8988T (cell line): ENCODE measurements at regions not wholly inside any gene's neighbourhood (a gene's known extent, or its start where the extent isn't known, plus 50 kb on each side); places are given as distances from the start of the nearest gene placed in this dataset.

Experiments used
- DNase-seq: peaks from one replicate; pipeline ENCODE4 v3.0.0; 2011

GRCh38 chr2:236749346-236749745 is 179.7 kb downstream of the ACKR3 start:
- DNase-seq: no peak

DNA sequence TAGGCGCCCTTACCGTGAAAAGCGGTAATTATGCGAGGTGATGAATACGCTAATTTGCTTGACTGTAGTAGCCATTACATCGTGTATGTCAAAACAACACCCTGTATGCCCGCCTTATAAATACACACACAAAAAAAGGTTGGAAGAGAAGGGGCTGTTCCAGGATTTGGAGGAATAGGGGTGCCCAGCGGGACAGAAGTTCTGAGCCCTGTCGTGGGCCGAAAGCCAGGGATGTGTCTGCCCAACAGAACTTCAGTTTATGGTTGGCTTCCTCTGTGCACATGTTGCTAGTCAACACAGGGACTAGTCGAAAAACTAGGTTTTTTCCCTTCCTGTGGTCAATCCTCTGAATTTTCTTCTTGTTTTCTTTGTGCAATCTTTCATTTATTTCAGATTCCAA is 182.5 kb downstream of the ACKR3 start:
- DNase-seq: no peak

GRCh38 chr2:236753606-236754270 is 184.1 kb downstream of the ACKR3 start:
- DNase-seq: no peak

DNA sequence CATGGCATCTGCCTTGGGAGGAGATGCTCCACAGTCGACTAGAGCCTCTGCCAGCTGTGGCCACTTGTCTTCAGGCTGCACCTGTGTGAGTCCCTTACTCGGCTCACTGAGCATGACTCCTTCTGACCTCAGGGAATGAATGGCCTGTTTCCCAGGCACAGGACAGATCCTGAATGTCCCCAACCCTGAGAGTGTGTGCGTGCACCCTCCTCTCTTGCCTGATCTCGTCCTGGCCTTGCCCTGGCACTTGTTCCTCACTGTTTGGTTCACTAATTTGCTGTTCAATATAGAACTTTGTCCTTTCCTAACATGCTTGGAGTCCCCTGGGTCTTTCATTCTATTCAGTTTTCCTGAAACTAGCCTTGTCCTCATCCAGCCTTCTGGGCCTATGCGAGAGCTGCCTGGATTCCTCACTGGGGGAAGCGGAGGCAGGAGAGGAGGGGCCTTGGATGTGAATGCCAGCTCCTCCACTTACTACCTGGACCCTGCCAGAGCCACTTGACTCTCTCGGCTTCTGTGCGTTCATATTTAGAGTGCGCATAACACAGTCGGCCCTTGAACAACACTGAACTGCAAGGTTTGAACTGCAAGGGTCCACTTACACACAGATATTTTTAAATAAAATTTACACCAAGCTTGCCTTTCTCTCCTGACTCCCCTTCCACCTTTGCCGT is 184.8 kb downstream of the ACKR3 start:
- DNase-seq: no peak

- no peak for DNase-seq
Observed at GRCh38 chr2:236755278-236755840, 185.7 kb downstream of the ACKR3 start.

DNA sequence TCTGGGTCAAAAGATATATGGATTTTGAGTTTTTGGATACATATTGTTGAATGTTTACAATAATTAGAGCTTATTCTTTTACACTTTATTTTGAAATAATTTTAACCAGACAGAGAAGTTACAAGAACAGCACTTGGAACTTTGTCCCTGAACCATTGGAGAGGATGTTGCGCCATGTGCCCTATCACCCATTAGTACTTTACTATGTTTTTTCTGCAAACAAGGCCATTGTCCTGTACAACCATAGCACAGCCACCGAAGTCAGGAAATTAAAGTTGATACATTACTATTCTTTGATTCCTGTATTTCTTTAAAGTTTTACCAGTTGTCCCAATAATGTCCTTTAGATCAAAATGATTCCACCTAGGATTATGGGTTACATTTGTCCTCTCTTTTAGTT is 188.8 kb downstream of the ACKR3 start:
- no peak for DNase-seq

DNA sequence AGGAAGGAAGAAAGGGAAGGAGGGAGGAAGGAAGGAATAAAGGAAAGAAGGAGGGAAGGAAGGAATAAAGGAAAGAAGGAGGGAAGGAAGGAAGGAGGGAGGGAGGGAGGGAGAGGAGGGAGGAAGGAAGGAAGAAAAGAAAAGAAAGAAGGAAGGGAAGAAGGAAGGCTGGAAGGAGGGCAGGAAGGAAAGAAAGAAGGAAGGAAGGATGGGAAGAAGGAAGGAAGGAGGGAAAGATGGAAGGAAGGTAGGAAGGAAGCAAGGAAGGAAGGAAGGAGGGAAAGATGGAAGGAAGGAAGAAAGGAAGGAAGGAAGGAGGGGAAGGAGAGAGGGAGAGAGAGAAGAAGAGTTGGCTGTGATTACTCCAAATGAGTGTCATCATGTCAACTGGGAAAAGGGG is 190.6 kb downstream of the ACKR3 start:
- no peak for DNase-seq

- DNase-seq: no peak
Observed at GRCh38 chr2:236761358-236761757, 191.7 kb downstream of the ACKR3 start.

DNA sequence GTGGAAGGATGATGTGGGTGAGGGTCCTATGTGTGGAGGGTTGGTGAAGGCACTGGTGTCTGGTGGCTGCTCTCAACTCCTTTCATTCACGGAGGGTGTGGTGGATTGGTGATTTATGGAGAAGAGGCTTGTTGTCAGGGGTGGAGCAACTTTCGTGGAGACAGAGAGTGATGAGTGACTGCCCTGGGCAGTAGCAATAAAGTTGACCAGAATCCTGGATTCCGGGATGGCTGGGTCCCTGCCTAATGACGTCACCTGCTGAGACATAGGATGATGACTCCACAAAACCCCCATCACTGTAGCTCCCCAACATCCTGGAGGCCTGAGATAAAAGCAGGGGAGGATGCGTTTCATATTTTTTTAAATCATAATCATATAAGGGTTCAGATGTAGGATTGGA is 193.0 kb downstream of the ACKR3 start:
- DNase-seq: no peak

DNA sequence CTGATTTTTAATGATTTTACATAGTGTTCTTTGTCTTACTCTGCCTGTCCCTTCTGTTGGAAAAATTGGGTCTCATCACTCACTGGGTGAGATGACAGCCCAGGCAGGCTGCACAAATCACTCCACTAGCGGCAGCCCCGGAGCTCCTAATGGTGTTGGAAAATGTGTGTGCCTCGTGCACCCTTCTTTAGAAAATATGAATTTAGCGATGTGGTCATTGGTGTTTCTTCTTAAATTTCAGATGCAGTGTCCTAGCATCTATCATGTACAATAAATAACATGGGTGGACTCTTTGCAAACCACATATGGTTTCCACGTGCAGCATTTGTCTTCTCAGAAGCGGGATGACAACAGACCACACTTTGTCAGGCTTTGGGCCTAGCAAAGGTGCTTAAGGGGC is 194.2 kb downstream of the ACKR3 start:
- no peak for DNase-seq

DNA sequence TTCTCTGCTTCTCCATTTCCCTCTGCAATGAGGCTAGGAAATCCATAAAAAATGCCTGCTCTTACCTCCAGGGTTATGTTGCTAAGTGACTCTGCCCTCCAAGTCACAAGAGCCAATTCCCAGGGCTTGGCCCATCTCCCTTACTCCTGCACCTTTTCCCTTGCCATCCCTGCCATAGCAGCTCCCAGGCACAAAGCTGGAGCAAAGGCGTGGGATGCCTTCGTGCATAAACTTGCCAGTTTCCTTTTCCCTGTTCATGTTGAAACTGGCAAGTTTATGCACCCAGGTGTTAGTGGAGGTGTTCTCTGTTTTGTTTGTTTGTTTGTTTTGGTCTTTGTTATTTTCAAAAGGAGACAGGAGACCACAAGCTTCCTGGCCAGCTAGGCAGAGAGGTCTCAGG is 195.1 kb downstream of the ACKR3 start:
- DNase-seq: no peak

- no peak for DNase-seq
Observed at GRCh38 chr2:236765478-236765877, 195.9 kb downstream of the ACKR3 start.

DNA sequence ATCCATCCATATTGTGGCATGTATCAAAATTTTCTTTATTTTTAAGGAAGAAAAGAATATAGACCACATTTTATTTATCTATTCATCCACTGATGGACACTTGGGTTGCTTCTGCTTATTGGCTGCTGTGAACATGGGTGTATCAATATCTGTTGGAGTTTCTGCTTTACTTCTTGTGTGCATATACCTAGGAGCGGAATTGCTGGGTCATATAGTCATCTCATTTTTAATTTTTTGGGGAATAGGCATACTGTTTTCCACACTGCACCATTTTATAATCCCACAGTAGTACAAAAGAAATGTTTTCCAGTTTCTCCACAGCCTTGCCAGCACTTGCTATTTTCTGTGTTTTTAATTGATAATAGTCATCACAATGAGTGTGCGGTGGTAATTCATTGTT is 197.2 kb downstream of the ACKR3 start:
- no peak for DNase-seq

- no peak for DNase-seq
Observed at GRCh38 chr2:236767941-236768340, 198.3 kb downstream of the ACKR3 start.

GRCh38 chr2:236768393-236769140 is 198.9 kb downstream of the ACKR3 start:
- no peak for DNase-seq

DNA sequence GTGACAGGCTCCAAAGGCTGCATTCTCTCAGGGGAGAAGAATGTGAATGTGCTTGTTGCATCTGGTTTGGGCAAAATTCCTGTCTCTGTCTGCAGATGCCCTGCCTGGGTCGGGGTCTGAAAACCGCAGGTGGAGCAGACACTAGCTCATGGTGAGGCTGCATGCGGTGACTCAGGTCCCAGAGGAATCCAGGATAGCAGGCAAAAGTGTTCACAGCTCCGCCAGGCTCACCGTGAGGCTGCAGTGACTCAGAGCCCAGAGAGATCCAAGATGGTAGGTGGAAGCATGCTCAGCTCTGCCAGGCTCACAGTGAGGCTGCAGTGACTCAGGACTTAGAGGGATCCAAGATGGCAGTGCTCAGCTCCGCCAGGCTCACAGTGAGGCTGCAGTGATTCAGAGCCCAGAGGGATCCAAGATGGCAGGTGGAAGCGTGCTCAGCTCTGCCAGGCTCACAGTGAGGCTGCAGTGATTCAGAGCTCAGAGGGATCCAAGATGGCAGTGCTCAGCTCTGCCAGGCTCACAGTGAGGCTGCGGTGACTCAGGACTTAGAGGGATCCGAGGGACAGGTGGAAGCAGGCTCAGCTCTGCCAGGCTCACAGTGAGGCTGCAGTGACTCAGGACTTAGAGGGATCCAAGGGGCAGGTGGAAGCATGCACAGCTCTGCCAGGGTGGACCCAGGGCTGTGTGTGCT is 200.5 kb downstream of the ACKR3 start:
- peak; percentile 63 for DNase-seq

GRCh38 chr2:236772220-236772837 is 202.7 kb downstream of the ACKR3 start:
- no peak for DNase-seq

- no peak for DNase-seq
Observed at GRCh38 chr2:236773206-236773605, 203.6 kb downstream of the ACKR3 start.

GRCh38 chr2:236774171-236774570 is 204.5 kb downstream of the ACKR3 start:
- DNase-seq: no peak

DNA sequence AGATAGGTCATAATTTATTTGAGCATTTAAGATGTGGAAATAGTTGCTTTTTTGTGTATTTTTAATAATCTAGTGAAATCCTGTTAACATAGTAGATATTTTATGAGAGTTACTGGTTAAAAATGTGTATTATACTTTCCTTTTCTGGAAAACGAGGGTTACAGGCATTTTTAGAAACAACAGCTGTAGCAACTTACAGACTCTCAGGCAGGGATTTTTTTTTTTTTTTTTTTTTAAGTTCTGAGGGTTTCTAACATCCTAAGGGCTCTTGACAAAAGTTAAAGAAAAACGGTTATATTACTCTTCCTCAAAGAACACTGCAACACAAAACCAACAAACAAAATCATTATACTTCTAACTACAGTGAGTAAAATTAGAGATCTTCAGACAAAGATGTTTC is 205.9 kb downstream of the ACKR3 start:
- DNase-seq: no peak

GRCh38 chr2:236776206-236776605 is 206.6 kb downstream of the ACKR3 start:
- DNase-seq: no peak

GRCh38 chr2:236776695-236777251 is 207.1 kb downstream of the ACKR3 start:
- no peak for DNase-seq
